ENCODE measurements at regions not wholly inside any gene's neighbourhood (a gene's known extent, or its start where the extent isn't known, plus 50 kb on each side); places are given as distances from the start of the nearest gene placed in this dataset.

- TF ChIP-seq CTCF (conservative IDR thresholded peaks at IDR 0.05; ENCODE audit: low read depth, low read length) (no peak), EZH2 (IDR thresholded peaks at IDR 0.05; ENCODE audit: low read length, unreplicated experiment) (no peak), EZH2phosphoT487 (IDR thresholded peaks at IDR 0.05; ENCODE audit: borderline replicate concordance, low read length) (no peak)
Observed at GRCh38 chr3:22759636-22760310, 443.4 kb upstream of the UBE2E2 start.
